Stomach (tissue), 8 donors: ENCODE measurements at regions not wholly inside any gene's neighbourhood (a gene's known extent, or its start where the extent isn't known, plus 50 kb on each side); places are given as distances from the start of the nearest gene placed in this dataset.

Source experiments
- DNase-seq, 2 donors: peaks; one replicate each; pipeline versions ENCODE4 v3.0.0 to v3.0.0-alpha.2; 2013 to 2019
- H3K27ac ChIP-seq, 5 donors: fragments of 200-600 bp in 4 of 5; sonication (generic) in 4 of 5; one replicate each; pipeline ENCODE4 v1.5.1; 2013 to 2019; ENCODE audit warnings: mild to moderate bottlenecking in 1 of 5, moderate library complexity in 1 of 5
- H3K27me3 ChIP-seq, 3 donors: fragments of 200-600 bp; sonication (generic); one replicate each; pipeline ENCODE4 v1.5.1; 2017 to 2019; ENCODE audit warnings: mixed run types in 1 of 3
- H3K36me3 ChIP-seq, 4 donors: fragments of 200-600 bp; sonication (generic); 1 replicate in 3 of 4; 2 replicates in 1 of 4; pipeline ENCODE4 v1.5.1; 2016 to 2019
- H3K4me1 ChIP-seq, 4 donors: fragments of 200-600 bp; sonication (generic); one replicate each; pipeline ENCODE4 v1.5.1; 2016 to 2019
- H3K4me3 ChIP-seq, 4 donors: fragments of 200-600 bp; sonication (generic) in 3 of 4; one replicate each; pipeline ENCODE4 v1.5.1; 2016 to 2019; ENCODE audit warnings: mild to moderate bottlenecking in 1 of 4
- H3K9me3 ChIP-seq, 4 donors: fragments of 200-600 bp; sonication (generic); one replicate each; pipeline ENCODE4 v1.5.1; 2016 to 2019
- CTCF ChIP-seq, 7 experiments: fragments of 450-650 bp in 4 of 7; fragments of 200-600 bp in 3 of 7; sonication (generic) in 3 of 7; IDR thresholded peaks; one replicate each; pipeline ENCODE4 v1.5.1; 2016 to 2019; ENCODE audit warnings: antibody characterized with exemption in 7 of 7, control low read depth in 2 of 7, mild to moderate bottlenecking in 1 of 7
- EP300 ChIP-seq: sonication (generic); formaldehyde crosslinking; IDR thresholded peaks from one replicate; pipeline ENCODE4 v1.6.1; 2017; ENCODE audit warnings: antibody characterized with exemption
- POLR2A ChIP-seq, 4 donors: fragments of 450-650 bp; IDR thresholded peaks; one replicate each; pipeline ENCODE4 v1.6.1; 2016; ENCODE audit warnings: antibody characterized with exemption in 4 of 4, control low read depth in 2 of 4, mild to moderate bottlenecking in 1 of 4, moderate library complexity in 1 of 4
- POLR2AphosphoS5 ChIP-seq, 3 donors: sonication (generic); formaldehyde crosslinking; IDR thresholded peaks; one replicate each; pipeline ENCODE4 v1.6.1; 2016; ENCODE audit warnings: antibody characterized with exemption in 3 of 3
- WGBS, 5 donors: extraction: QIAGEN DNeasy Blood & Tissue Kit in 3 of 5; methylation state at CpG; one replicate each; pipeline versions ENCODE4 v1.1.5 to v1.1.7; 2013 to 2018; 5-methylcytosine and 5-hydroxymethylcytosine counted together
- intact Hi-C: fragments of 100-400 bp; cut with DNase I; formaldehyde crosslinking; loops from one replicate; pipeline ENCODE4 v1.15.1; 2023; ENCODE audit warnings: low total_unique reads
- donor health status: healthy with polysubstance abuse.
- donor health status: Bipolar disorder and iron deficiency.
- donor health status: healthy.

- Histone ChIP-seq H3K9me3 (no peaks in the 10 kb centered on the region), H3K4me1 (no peaks in the 10 kb centered on the region), H3K4me3 (no peak overlapping the region), H3K27ac (no peak overlapping the region), H3K36me3 (no peaks in the 10 kb centered on the region), H3K27me3 (peaks cover 0 to 21% (median 0%) of the 10 kb centered on the region in 3 donors)
- 90 to 95% (median 91%) methylated on average over 2 of the region's 2 CpGs for WGBS, 5 donors
- intact Hi-C loops = no loop called here
- DNase-seq = no peak
- no peak for TF ChIP-seq POLR2AphosphoS5 (IDR thresholded peaks at IDR 0.05)
- TF ChIP-seq POLR2A (IDR thresholded peaks at IDR 0.05) = no peak
- no peak for TF ChIP-seq CTCF (IDR thresholded peaks at IDR 0.05)
- no peak for TF ChIP-seq EP300
Observed at GRCh38 chr12:4212845-4213244, 60.7 kb upstream of the CCND2 start.

- Histone ChIP-seq H3K27ac (no peak overlapping the region), H3K9me3 (no peaks in the 10 kb centered on the region), H3K4me3 (no peak overlapping the region), H3K27me3 (peaks cover 0 to 27% (median 2%) of the 10 kb centered on the region in 3 donors), H3K4me1 (no peaks in the 10 kb centered on the region), H3K36me3 (no peaks in the 10 kb centered on the region)
- no peak for TF ChIP-seq POLR2A (IDR thresholded peaks at IDR 0.05)
- no peak for TF ChIP-seq EP300
- no peak for TF ChIP-seq CTCF (IDR thresholded peaks at IDR 0.05)
- TF ChIP-seq POLR2AphosphoS5 (IDR thresholded peaks at IDR 0.05) = no peak
- WGBS, 5 donors = 80 to 90% (median 89%) methylated on average over 10 of the region's 10 CpGs
- DNase-seq = no peak
- intact Hi-C loops = no loop called here
Observed at GRCh38 chr12:4211372-4211771, 62.2 kb upstream of the CCND2 start.

GRCh38 chr12:4210183-4210582 lies 63.4 kb upstream of the CCND2 start:
- no peak overlapping the region for H3K27ac ChIP-seq
- peaks cover 0 to 38% (median 7%) of the 10 kb centered on the region in 3 donors for H3K27me3 ChIP-seq
- H3K4me1 ChIP-seq = no peaks in the 10 kb centered on the region
- intact Hi-C loops = no loop called here
- H3K9me3 ChIP-seq = no peaks in the 10 kb centered on the region
- no peak for DNase-seq
- H3K36me3 ChIP-seq = no peaks in the 10 kb centered on the region
- TF ChIP-seq EP300 (no peak), CTCF (IDR thresholded peaks at IDR 0.05) (no peak), POLR2AphosphoS5 (IDR thresholded peaks at IDR 0.05) (no peak), POLR2A (IDR thresholded peaks at IDR 0.05) (no peak)
- 70 to 76% (median 74%) methylated on average over 4 of the region's 4 CpGs for WGBS, 5 donors
- no peak overlapping the region for H3K4me3 ChIP-seq

DNA sequence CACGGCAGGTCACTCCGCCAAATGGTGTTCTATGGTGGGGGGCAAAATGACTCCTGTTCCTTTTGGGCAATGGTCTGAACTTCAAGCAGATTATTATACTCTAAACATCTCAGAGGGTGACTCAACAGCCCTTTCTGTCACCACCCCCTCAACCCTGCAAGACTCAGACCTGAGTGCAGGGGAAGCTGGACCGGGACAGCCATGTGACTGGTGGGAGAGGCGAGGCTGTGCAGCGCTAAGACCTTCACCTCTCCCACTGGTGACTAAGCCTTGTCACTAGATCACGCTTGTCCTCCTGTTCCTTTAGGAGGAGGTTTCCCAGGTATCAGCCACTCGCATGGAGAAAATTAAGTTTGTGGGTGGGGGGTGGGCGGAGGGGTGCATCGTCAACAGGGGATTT lies 67.1 kb upstream of the CCND2 start:
- no peak for TF ChIP-seq CTCF (IDR thresholded peaks at IDR 0.05)
- no peak for TF ChIP-seq EP300
- no peak for TF ChIP-seq POLR2A (IDR thresholded peaks at IDR 0.05)
- TF ChIP-seq POLR2AphosphoS5 (IDR thresholded peaks at IDR 0.05) = no peak
- Histone ChIP-seq H3K27ac (no peak overlapping the region), H3K36me3 (no peaks in the 10 kb centered on the region), H3K4me3 (no peak overlapping the region), H3K9me3 (no peaks in the 10 kb centered on the region), H3K4me1 (no peaks in the 10 kb centered on the region), H3K27me3 (peaks cover 0 to 39% (median 10%) of the 10 kb centered on the region in 3 donors)
- intact Hi-C loops = no loop called here
- WGBS, 5 donors = 70 to 92% (median 86%) methylated on average over 9 of the region's 9 CpGs
- DNase-seq = no peak
